GM23338 (cell line): ENCODE measurements at regions not wholly inside any gene's neighbourhood (a gene's known extent, or its start where the extent isn't known, plus 50 kb on each side); places are given as distances from the start of the nearest gene placed in this dataset.

ENCODE experiments used
- ATAC-seq: fragments of 200-7000 bp; cut with Tn5 transposase; 3 replicates; pipeline ENCODE4 v1.9.1; 2020
- DNase-seq: peaks from one replicate; pipeline ENCODE4 v3.0.0-alpha.2; 2015; ENCODE audit warnings: low spot score
- H2AFZ ChIP-seq: fragments of 200-600 bp; sonication (generic); 2 replicates; pipeline ENCODE4 v1.8.0; 2016; ENCODE audit warnings: antibody characterized with exemption, mild to moderate bottlenecking, moderate library complexity
- H3F3A ChIP-seq: fragments of 200-600 bp; sonication (generic); replicated peaks from 2 replicates; pipeline ENCODE4 v1.8.0; 2017; ENCODE audit warnings: antibody characterized with exemption, mixed run types, low read depth
- H3K27ac ChIP-seq: fragments of 200-600 bp; sonication (generic); 2 replicates; pipeline ENCODE4 v1.6.1; 2016; ENCODE audit warnings: low read depth
- H3K27me3 ChIP-seq: fragments of 200-600 bp; sonication (generic); 2 replicates; pipeline ENCODE4 v1.8.0; 2016; ENCODE audit warnings: mild to moderate bottlenecking, mixed run types, moderate library complexity; ENCODE audit not compliant: insufficient read depth
- H3K36me3 ChIP-seq: fragments of 200-600 bp; sonication (generic); 2 replicates; pipeline ENCODE4 v1.8.0; 2016; ENCODE audit warnings: mild to moderate bottlenecking; ENCODE audit not compliant: insufficient read depth
- H3K4me1 ChIP-seq: fragments of 200-600 bp; sonication (generic); 2 replicates; pipeline ENCODE4 v1.8.0; 2016; ENCODE audit warnings: mild to moderate bottlenecking, moderate library complexity; ENCODE audit not compliant: insufficient read depth
- H3K4me2 ChIP-seq: fragments of 200-600 bp; sonication (generic); 2 replicates; pipeline ENCODE4 v1.7.1; 2017; ENCODE audit warnings: mixed run types
- H3K4me3 ChIP-seq: fragments of 200-600 bp; sonication (generic); 2 replicates; pipeline ENCODE4 v1.6.1; 2016; ENCODE audit warnings: mixed run types
- H3K79me2 ChIP-seq: fragments of 200-600 bp; sonication (generic); replicated peaks from 2 replicates; pipeline ENCODE4 v1.8.0; 2017; ENCODE audit warnings: mild to moderate bottlenecking; ENCODE audit not compliant: insufficient read depth
- H3K9me2 ChIP-seq: fragments of 200-600 bp; sonication (generic); 2 replicates; pipeline ENCODE4 v1.8.0; 2017; ENCODE audit not compliant: insufficient read depth
- H4K20me1 ChIP-seq: fragments of 200-600 bp; sonication (generic); replicated peaks from 2 replicates; pipeline ENCODE4 v1.8.0; 2017; ENCODE audit warnings: mild to moderate bottlenecking; ENCODE audit not compliant: insufficient read depth
- H3K27ac Mint-ChIP-seq: 2 replicates; pipeline ENCODE4 v1.8.0; 2020; ENCODE audit warnings: inconsistent platforms, mild to moderate bottlenecking, moderate library complexity, mixed read lengths
- H3K27me3 Mint-ChIP-seq: 3 replicates; pipeline ENCODE4 v1.8.0; 2022; ENCODE audit warnings: low read depth, mild to moderate bottlenecking, moderate library complexity, mixed read lengths, inconsistent platforms; ENCODE audit not compliant: insufficient read depth, poor library complexity
- H3K36me3 Mint-ChIP-seq: 3 replicates; pipeline ENCODE4 v1.8.0; 2021; ENCODE audit warnings: low read depth, mild to moderate bottlenecking, inconsistent platforms, moderate library complexity, mixed read lengths
- H3K4me1 Mint-ChIP-seq: 3 replicates; pipeline ENCODE4 v1.8.0; 2020; ENCODE audit warnings: mild to moderate bottlenecking, inconsistent platforms, mixed read lengths
- H3K4me3 Mint-ChIP-seq: 3 replicates; pipeline ENCODE4 v1.8.0; 2021; ENCODE audit warnings: moderate library complexity, mild to moderate bottlenecking, inconsistent platforms, mixed read lengths
- H3K9me3 Mint-ChIP-seq: 3 replicates; pipeline ENCODE4 v1.8.0; 2020; ENCODE audit warnings: moderate library complexity, mild to moderate bottlenecking, inconsistent platforms, mixed read lengths
- CREB1 ChIP-seq: fragments of 250-450 bp; sonication (Bioruptor Pico); IDR thresholded peaks from 2 replicates; pipeline ENCODE4 v1.5.0; 2020; ENCODE audit warnings: low read depth, mild to moderate bottlenecking, moderate library complexity
- CTCF ChIP-seq, 2 experiments: fragments of 200-600 bp in 1 of 2; sonication (generic) in 1 of 2; conservative IDR thresholded peaks; 2 replicates each; pipeline versions ENCODE4 v1.5.1 to v1.6.1; 2016 to 2017; ENCODE audit warnings: antibody characterized with exemption in 2 of 2, low read depth in 2 of 2, mild to moderate bottlenecking in 2 of 2, moderate library complexity in 1 of 2
- ETS1 ChIP-seq: IDR thresholded peaks from 2 replicates; pipeline ENCODE4 v1.6.1; 2016; ENCODE audit warnings: antibody characterized with exemption
- EZH2phosphoT487 ChIP-seq: fragments of 200-600 bp; sonication (generic); IDR thresholded peaks from one replicate; pipeline ENCODE4 v1.8.1; 2018; ENCODE audit warnings: antibody characterized with exemption; ENCODE audit not compliant: unreplicated experiment
- JUNB ChIP-seq: IDR thresholded peaks from one replicate; pipeline ENCODE4 v1.6.1; 2016; ENCODE audit warnings: antibody characterized with exemption; ENCODE audit not compliant: unreplicated experiment
- POLR2AphosphoS5 ChIP-seq: IDR thresholded peaks from 2 replicates; pipeline ENCODE4 v1.6.1; 2016; ENCODE audit warnings: antibody characterized with exemption, low read depth
- REST ChIP-seq: IDR thresholded peaks from one replicate; pipeline ENCODE4 v1.6.1; 2018; ENCODE audit warnings: antibody characterized with exemption; ENCODE audit not compliant: unreplicated experiment
- STAT1 ChIP-seq: IDR thresholded peaks from one replicate; pipeline ENCODE4 v1.6.1; 2016; ENCODE audit warnings: antibody characterized with exemption; ENCODE audit not compliant: unreplicated experiment
- ZNF114 ChIP-seq: fragments of 250-450 bp; sonication (Bioruptor Pico); IDR thresholded peaks from 2 replicates; pipeline ENCODE4 v1.5.0; 2020; ENCODE audit warnings: mild to moderate bottlenecking, moderate library complexity
- ZNF462 ChIP-seq: fragments of 250-450 bp; sonication (Bioruptor Pico); IDR thresholded peaks from 2 replicates; pipeline ENCODE4 v1.5.0; 2020; ENCODE audit warnings: mild to moderate bottlenecking, moderate library complexity

GRCh38 chr17:34442387-34443111 is 79.5 kb upstream of the CCL1 start:
- DNase-seq = no peak
- Mint-ChIP-seq H3K4me3 (no peak overlapping the region), H3K9me3 (no peaks in the 10 kb centered on the region), H3K27ac (no peak overlapping the region), H3K36me3 (no peaks in the 10 kb centered on the region), H3K4me1 (peaks cover 16% of the 10 kb centered on the region), H3K27me3 (peaks cover 9% of the 10 kb centered on the region)
- Histone ChIP-seq H3K4me1 (peaks cover 6% of the 10 kb centered on the region; the same call in 1 of the 2 replicates), H2AFZ (no peak overlapping the region), H3F3A (no peaks in the 10 kb centered on the region), H3K79me2 (no peaks in the 10 kb centered on the region), H3K4me2 (no peak overlapping the region), H3K4me3 (no peak overlapping the region), H4K20me1 (no peaks in the 10 kb centered on the region), H3K27me3 (no peaks in the 10 kb centered on the region), H3K27ac (no peak overlapping the region), H3K36me3 (no peaks in the 10 kb centered on the region), H3K9me2 (no peaks in the 10 kb centered on the region)
- no peak for ATAC-seq
- TF ChIP-seq REST (no peak), ZNF462 (CRISPR knock-in tag) (no peak), POLR2AphosphoS5 (no peak), CTCF (conservative IDR thresholded peaks at IDR 0.05; ENCODE audit: low read depth in 2 of 2) (no peak), STAT1 (no peak), ETS1 (no peak), EZH2phosphoT487 (no peak), JUNB (no peak), ZNF114 (CRISPR knock-in tag) (no peak), CREB1 (CRISPR knock-in tag) (no peak)
